ENCODE measurements at regions not wholly inside any gene's neighbourhood (a gene's known extent, or its start where the extent isn't known, plus 50 kb on each side); places are given as distances from the start of the nearest gene placed in this dataset.

- Mint-ChIP-seq H3K27ac (ENCODE audit: unreplicated experiment) (no peak overlapping the region), H3K9me3 (ENCODE audit: unreplicated experiment) (no peaks in the 10 kb centered on the region), H3K4me1 (ENCODE audit: low read depth, unreplicated experiment) (no peaks in the 10 kb centered on the region), H3K27me3 (ENCODE audit: unreplicated experiment) (no peaks in the 10 kb centered on the region), H3K36me3 (ENCODE audit: unreplicated experiment) (no peaks in the 10 kb centered on the region), H3K4me3 (ENCODE audit: unreplicated experiment) (no peak overlapping the region)
- peak; percentile 63 for DNase-seq
- TF ChIP-seq CTCF (IDR thresholded peaks at IDR 0.05; ENCODE audit: partially characterized antibody, unreplicated experiment) = peak; percentile 20
Measured at GRCh38 chr4:71270901-71271300, 67.9 kb upstream of the SLC4A4 start.

- H3K4me1 Mint-ChIP-seq (ENCODE audit: low read depth, unreplicated experiment) = no peaks in the 10 kb centered on the region
- no peak overlapping the region for H3K4me3 Mint-ChIP-seq (ENCODE audit: unreplicated experiment)
- no peak for DNase-seq
- TF ChIP-seq CTCF (IDR thresholded peaks at IDR 0.05; ENCODE audit: partially characterized antibody, unreplicated experiment) = no peak
- no peaks in the 10 kb centered on the region for H3K27me3 Mint-ChIP-seq (ENCODE audit: unreplicated experiment)
- no peaks in the 10 kb centered on the region for H3K36me3 Mint-ChIP-seq (ENCODE audit: unreplicated experiment)
- no peak overlapping the region for H3K27ac Mint-ChIP-seq (ENCODE audit: unreplicated experiment)
- no peaks in the 10 kb centered on the region for H3K9me3 Mint-ChIP-seq (ENCODE audit: unreplicated experiment)
Measured at GRCh38 chr4:71272976-71273375, 65.8 kb upstream of the SLC4A4 start.

- DNase-seq = no peak
- no peak for TF ChIP-seq CTCF (IDR thresholded peaks at IDR 0.05; ENCODE audit: partially characterized antibody, unreplicated experiment)
Measured at GRCh38 chr4:71275004-71275403, 63.8 kb upstream of the SLC4A4 start.

GRCh38 chr4:71275570-71275969 is 63.2 kb upstream of the SLC4A4 start:
- Mint-ChIP-seq H3K27me3 (ENCODE audit: unreplicated experiment) (no peaks in the 10 kb centered on the region), H3K4me1 (ENCODE audit: low read depth, unreplicated experiment) (no peaks in the 10 kb centered on the region), H3K36me3 (ENCODE audit: unreplicated experiment) (no peaks in the 10 kb centered on the region), H3K4me3 (ENCODE audit: unreplicated experiment) (no peak overlapping the region), H3K27ac (ENCODE audit: unreplicated experiment) (no peak overlapping the region), H3K9me3 (ENCODE audit: unreplicated experiment) (no peaks in the 10 kb centered on the region)
- DNase-seq = no peak
- TF ChIP-seq CTCF (IDR thresholded peaks at IDR 0.05; ENCODE audit: partially characterized antibody, unreplicated experiment) = no peak

More at GRCh38 chr4:71275004-71275403, 63.8 kb upstream of the SLC4A4 start:
- Mint-ChIP-seq H3K36me3 (ENCODE audit: unreplicated experiment) (no peaks in the 10 kb centered on the region), H3K9me3 (ENCODE audit: unreplicated experiment) (no peaks in the 10 kb centered on the region), H3K4me3 (ENCODE audit: unreplicated experiment) (no peak overlapping the region), H3K4me1 (ENCODE audit: low read depth, unreplicated experiment) (no peaks in the 10 kb centered on the region), H3K27ac (ENCODE audit: unreplicated experiment) (no peak overlapping the region), H3K27me3 (ENCODE audit: unreplicated experiment) (no peaks in the 10 kb centered on the region)

- DNase-seq = no peak
- Mint-ChIP-seq H3K27me3 (ENCODE audit: unreplicated experiment) (no peaks in the 10 kb centered on the region), H3K27ac (ENCODE audit: unreplicated experiment) (no peak overlapping the region), H3K36me3 (ENCODE audit: unreplicated experiment) (no peaks in the 10 kb centered on the region), H3K4me3 (ENCODE audit: unreplicated experiment) (no peak overlapping the region), H3K9me3 (ENCODE audit: unreplicated experiment) (no peaks in the 10 kb centered on the region), H3K4me1 (ENCODE audit: low read depth, unreplicated experiment) (no peaks in the 10 kb centered on the region)
- no peak for TF ChIP-seq CTCF (IDR thresholded peaks at IDR 0.05; ENCODE audit: partially characterized antibody, unreplicated experiment)
Measured at GRCh38 chr4:71277353-71277752, 61.5 kb upstream of the SLC4A4 start.
